ENCODE measurements at regions not wholly inside any gene's neighbourhood (a gene's known extent, or its start where the extent isn't known, plus 50 kb on each side); places are given as distances from the start of the nearest gene placed in this dataset.

GRCh38 chr1:234722904-234723720, 113.1 kb upstream of the IRF2BP2 start:
- peak; percentile 89 for DNase-seq
- peaks cover 70% of the 10 kb centered on the region for H3K4me1 Mint-ChIP-seq (ENCODE audit: low read depth)

DNA sequence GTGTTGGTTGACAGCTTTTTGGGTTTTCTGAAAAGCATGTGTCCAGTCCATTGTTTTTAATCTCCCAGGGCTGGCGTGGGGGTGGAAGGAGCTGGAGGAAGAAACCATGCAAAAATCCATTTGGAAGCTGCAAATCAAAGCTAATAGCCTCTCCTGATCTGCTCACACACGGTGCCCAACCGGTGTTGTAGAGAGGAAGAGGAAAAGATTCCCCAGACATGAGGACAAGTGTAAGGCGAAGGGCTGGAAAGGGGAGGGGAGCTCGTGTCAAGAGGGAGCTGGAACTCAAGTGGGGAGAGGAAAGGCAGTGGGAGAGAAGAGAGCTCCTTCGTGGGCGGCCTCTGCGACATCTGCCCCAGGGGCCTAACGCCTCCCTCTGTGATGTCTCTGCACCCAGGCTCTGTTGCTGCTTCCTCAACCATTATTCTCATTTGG, 112.3 kb upstream of the IRF2BP2 start:
- intact Hi-C loops (cut with micrococcal nuclease) = loop anchor here (5.0 to 10.0 kb wide), 2 partner anchors 220 to 353 kb away; no protein-coding TSS in a partner anchor
- H3K27me3 Mint-ChIP-seq = no peaks in the 10 kb centered on the region
- no peak for TF ChIP-seq CTCF (IDR thresholded peaks at IDR 0.05)
- POLR2A ChIA-PET = interaction anchor here (0.8 to 8.6 kb wide), 6 partner anchors 9 to 120 kb away, joined by 3 to 132 read pairs (median 4); partner anchors contain the start of gene IRF2BP2
- peak overlapping the region; percentile 99 for H3K27ac Mint-ChIP-seq
- CTCF ChIA-PET = interaction anchor here (1.0 to 1.9 kb wide), 3 partner anchors 9 to 121 kb away, joined by 3 to 4 read pairs (median 3); no protein-coding TSS in a partner anchor
- ATAC-seq (no peak), DNase-seq (no peak)
- no peaks in the 10 kb centered on the region for H3K9me3 Mint-ChIP-seq
- H3K4me3 Mint-ChIP-seq = no peak overlapping the region
- no peaks in the 10 kb centered on the region for H3K36me3 Mint-ChIP-seq (ENCODE audit: low read depth)
- peaks cover 63% of the 10 kb centered on the region for H3K4me1 Mint-ChIP-seq (ENCODE audit: low read depth)

More at GRCh38 chr1:234722904-234723720, 113.1 kb upstream of the IRF2BP2 start:
- ChIA-PET CTCF (interaction anchor here (0.8 to 2.3 kb wide), 11 partner anchors 8 to 360 kb away, joined by 3 to 13 read pairs (median 4); partner anchors contain the start of gene IRF2BP2), POLR2A (interaction anchor here (0.6 to 8.6 kb wide), 32 partner anchors 8 to 360 kb away, joined by 3 to 132 read pairs (median 4); partner anchors contain the start of gene IRF2BP2)
- no peak for TF ChIP-seq CTCF (IDR thresholded peaks at IDR 0.05)
- no peaks in the 10 kb centered on the region for H3K9me3 Mint-ChIP-seq
- H3K27ac Mint-ChIP-seq = peak overlapping the region; percentile 99
- ATAC-seq = peak; percentile 63
- no peaks in the 10 kb centered on the region for H3K27me3 Mint-ChIP-seq
- H3K4me3 Mint-ChIP-seq = peak overlapping the region; percentile 74
- H3K36me3 Mint-ChIP-seq (ENCODE audit: low read depth) = no peaks in the 10 kb centered on the region
- intact Hi-C loops (cut with micrococcal nuclease) = loop anchor here (5.0 to 10.0 kb wide), 2 partner anchors 221 to 352 kb away; no protein-coding TSS in a partner anchor

DNA sequence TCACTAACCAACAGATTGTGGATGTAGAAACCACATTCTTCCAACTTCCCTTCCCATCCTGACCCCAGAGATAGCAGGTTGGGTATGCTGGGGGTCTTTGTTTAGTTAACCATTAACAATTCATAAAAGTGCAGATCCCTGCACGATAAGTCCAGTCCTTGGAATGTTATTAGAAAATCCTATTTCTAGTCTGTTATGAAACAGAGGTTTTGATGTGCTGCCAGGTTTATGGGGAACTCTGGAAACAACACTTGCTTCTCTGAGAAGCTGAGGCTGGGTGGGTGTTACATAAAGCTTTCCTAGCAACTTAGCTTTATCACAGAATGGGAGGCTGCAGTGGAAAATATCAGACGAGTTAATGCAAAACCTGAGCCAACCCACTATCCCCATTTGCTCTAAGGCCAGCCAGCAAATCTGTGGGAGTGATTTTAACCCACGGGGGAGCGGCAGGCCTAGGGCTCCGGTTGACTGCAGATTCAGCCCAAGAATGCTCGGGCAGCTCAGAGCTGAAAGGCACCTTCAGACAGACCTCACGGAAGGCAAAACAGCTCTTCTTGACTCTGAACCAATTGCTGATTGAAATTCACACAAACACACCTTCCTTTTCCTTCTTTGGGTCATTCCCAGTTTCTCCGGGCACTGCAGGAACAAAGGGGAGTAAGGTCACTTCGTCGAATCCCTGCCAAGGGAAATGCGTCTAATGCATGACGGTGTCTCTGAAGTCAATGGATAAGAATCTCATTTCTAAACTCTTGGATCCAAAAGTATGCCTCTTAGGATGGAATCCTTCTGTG, 111.7 kb upstream of the IRF2BP2 start:
- ATAC-seq (no peak), DNase-seq (no peak)
- Mint-ChIP-seq H3K36me3 (ENCODE audit: low read depth) (no peaks in the 10 kb centered on the region), H3K9me3 (no peaks in the 10 kb centered on the region), H3K4me1 (ENCODE audit: low read depth) (peaks cover 57% of the 10 kb centered on the region), H3K27me3 (no peaks in the 10 kb centered on the region), H3K27ac (peak overlapping the region; percentile 99), H3K4me3 (no peak overlapping the region)
- POLR2A ChIA-PET = interaction anchor here (0.8 to 8.6 kb wide), 4 partner anchors 11 to 120 kb away, joined by 3 to 132 read pairs (median 4); partner anchors contain the start of gene IRF2BP2
- TF ChIP-seq CTCF (IDR thresholded peaks at IDR 0.05) = no peak
- intact Hi-C loops (cut with micrococcal nuclease) = loop anchor here (5.0 to 10.0 kb wide), 2 partner anchors 219 to 353 kb away; no protein-coding TSS in a partner anchor
- CTCF ChIA-PET = interaction anchor here (1.0 to 1.9 kb wide), 3 partner anchors 9 to 121 kb away, joined by 3 to 4 read pairs (median 3); no protein-coding TSS in a partner anchor

DNA sequence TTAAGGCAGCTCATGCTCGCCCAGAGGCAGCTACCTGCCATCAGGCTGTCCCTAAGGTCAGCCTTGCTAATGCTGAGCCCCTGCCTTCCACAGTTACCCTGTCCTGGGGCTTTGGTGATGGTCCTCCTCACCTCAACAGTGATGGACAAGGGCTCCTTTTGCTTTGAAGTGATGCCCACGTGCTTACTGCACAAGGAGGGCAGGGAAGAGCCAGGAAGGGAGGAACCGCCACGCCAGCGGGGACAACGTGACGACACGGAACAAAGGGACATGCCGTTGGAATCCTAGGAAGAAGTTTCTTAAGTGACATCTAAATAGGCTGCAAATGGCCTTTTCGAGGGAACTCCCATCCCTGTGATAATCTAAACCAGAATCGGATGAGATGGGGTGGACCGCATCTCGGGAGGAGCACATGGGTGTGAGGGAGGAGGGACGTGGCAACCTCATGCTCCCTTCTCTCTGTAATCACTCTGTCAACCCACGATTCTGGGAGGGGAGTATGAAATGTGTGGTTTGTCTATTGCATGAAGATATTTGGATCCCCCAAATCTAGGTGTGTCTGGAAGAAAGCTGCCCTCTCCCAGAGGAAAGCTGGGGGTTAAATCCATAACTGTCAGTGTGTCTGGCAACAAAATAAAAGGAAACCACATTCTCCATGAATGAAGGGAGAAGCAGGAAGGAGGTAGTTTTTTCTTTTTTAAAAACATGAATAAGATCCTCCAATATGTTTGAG, 110.9 kb upstream of the IRF2BP2 start:
- POLR2A ChIA-PET = interaction anchor here (1.4 kb wide), 1 partner anchor 291 kb away, joined by 3 read pairs; no protein-coding TSS in a partner anchor
- CTCF ChIA-PET = no interaction called here

More for the DNA sequence above, 110.9 kb upstream of the IRF2BP2 start:
- no peak overlapping the region for H3K4me3 Mint-ChIP-seq
- TF ChIP-seq CTCF (IDR thresholded peaks at IDR 0.05) = no peak
- no peaks in the 10 kb centered on the region for H3K27me3 Mint-ChIP-seq
- no peak overlapping the region for H3K27ac Mint-ChIP-seq
- DNase-seq (no peak), ATAC-seq (no peak)
- H3K9me3 Mint-ChIP-seq = no peaks in the 10 kb centered on the region
- H3K36me3 Mint-ChIP-seq (ENCODE audit: low read depth) = no peaks in the 10 kb centered on the region
- peaks cover 49% of the 10 kb centered on the region for H3K4me1 Mint-ChIP-seq (ENCODE audit: low read depth)
- intact Hi-C loops (cut with micrococcal nuclease) = loop anchor here (5.0 to 10.0 kb wide), 2 partner anchors 219 to 354 kb away; no protein-coding TSS in a partner anchor

All from activated CD8-positive, alpha-beta T cell treated with anti-CD3 and anti-CD28 coated beads for 36 hours (primary cell).